Mesendoderm (in vitro differentiated cells): ENCODE measurements at regions not wholly inside any gene's neighbourhood (a gene's known extent, or its start where the extent isn't known, plus 50 kb on each side); places are given as distances from the start of the nearest gene placed in this dataset.

Source experiments
- DNase-seq: peaks from one replicate; pipeline ENCODE4 v3.0.0; 2013
- H2AK5ac ChIP-seq: 2 replicates; pipeline ENCODE4 v1.6.1; 2013; ENCODE audit warnings: low read length, inconsistent platforms
- H2BK120ac ChIP-seq: 2 replicates; pipeline ENCODE4 v1.6.1; 2013; ENCODE audit warnings: low read depth, mild to moderate bottlenecking, low read length, moderate library complexity, mixed read lengths
- H2BK15ac ChIP-seq: replicated peaks from 2 replicates; pipeline ENCODE4 v1.6.1; 2013; ENCODE audit warnings: low read depth, mild to moderate bottlenecking, moderate library complexity
- H2BK5ac ChIP-seq: 2 replicates; pipeline ENCODE4 v1.6.1; 2013; ENCODE audit warnings: low read length, inconsistent platforms
- H3K18ac ChIP-seq: 2 replicates; pipeline ENCODE4 v1.6.1; 2013; ENCODE audit warnings: mild to moderate bottlenecking, low read length, mixed read lengths
- H3K23ac ChIP-seq: one replicate; pipeline ENCODE4 v1.6.1; 2013; ENCODE audit warnings: low read length
- H3K27ac ChIP-seq: 2 replicates; pipeline ENCODE4 v1.5.1; 2013; ENCODE audit warnings: low read depth, mild to moderate bottlenecking, inconsistent platforms, low read length, moderate library complexity
- H3K27me3 ChIP-seq: 2 replicates; pipeline ENCODE4 v1.6.1; 2013; ENCODE audit warnings: low read length, control low read depth, mild to moderate bottlenecking, inconsistent platforms; ENCODE audit not compliant: insufficient read depth, poor library complexity
- H3K36me3 ChIP-seq: 2 replicates; pipeline ENCODE4 v1.6.1; 2013; ENCODE audit warnings: low read length, inconsistent platforms; ENCODE audit not compliant: control insufficient read depth, insufficient read depth
- H3K4ac ChIP-seq: one replicate; pipeline ENCODE4 v1.6.1; 2013; ENCODE audit warnings: low read depth, mild to moderate bottlenecking, low read length, moderate library complexity
- H3K4me1 ChIP-seq: 2 replicates; pipeline ENCODE4 v1.6.1; 2013; ENCODE audit warnings: low read depth, low read length, inconsistent platforms; ENCODE audit not compliant: control insufficient read depth
- H3K4me2 ChIP-seq: 2 replicates; pipeline ENCODE4 v1.6.1; 2013; ENCODE audit warnings: low read length
- H3K4me3 ChIP-seq: 2 replicates; pipeline ENCODE4 v1.5.1; 2013; ENCODE audit warnings: mild to moderate bottlenecking, low read length
- H3K56ac ChIP-seq: one replicate; pipeline ENCODE4 v1.6.1; 2013; ENCODE audit warnings: low read length
- H3K79me1 ChIP-seq: 2 replicates; pipeline ENCODE4 v1.6.1; 2013; ENCODE audit warnings: low read length, inconsistent platforms
- H3K79me2 ChIP-seq: 2 replicates; pipeline ENCODE4 v1.6.1; 2013; ENCODE audit warnings: mild to moderate bottlenecking, low read length; ENCODE audit not compliant: control insufficient read depth, insufficient read depth
- H3K9ac ChIP-seq: 2 replicates; pipeline ENCODE4 v1.6.1; 2013; ENCODE audit warnings: low read length, inconsistent platforms
- H4K5ac ChIP-seq: one replicate; pipeline ENCODE4 v1.6.1; 2013; ENCODE audit warnings: low read length
- H4K8ac ChIP-seq: one replicate; pipeline ENCODE4 v1.6.1; 2013; ENCODE audit warnings: low read depth, mild to moderate bottlenecking, control low read depth, low read length, moderate library complexity
- WGBS: extraction: QIAGEN DNeasy Blood & Tissue Kit; methylation state at CpG from one replicate; pipeline ENCODE4 v1.1.7; 2013; ENCODE audit warnings: low lambda C conversion rate, missing lambda C conversion rate; ENCODE audit not compliant: insufficient coverage; ENCODE audit errors: extremely low coverage; 5-methylcytosine and 5-hydroxymethylcytosine counted together

- Histone ChIP-seq H3K4ac (peak overlapping the region; percentile 18), H2BK120ac (no peak overlapping the region), H3K27ac (peak overlapping the region; percentile 40), H3K18ac (peak overlapping the region; percentile 76), H2BK5ac (peak overlapping the region; percentile 71), H3K79me1 (no peaks in the 10 kb centered on the region), H3K4me2 (no peak overlapping the region), H2BK15ac (no peak overlapping the region), H3K4me1 (peaks cover 12% of the 10 kb centered on the region), H4K5ac (no peak overlapping the region), H3K27me3 (no peaks in the 10 kb centered on the region), H3K9ac (no peak overlapping the region), H3K56ac (peak overlapping the region; percentile 47), H3K4me3 (no peak overlapping the region), H2AK5ac (no peak overlapping the region), H3K79me2 (no peaks in the 10 kb centered on the region), H3K23ac (no peak overlapping the region), H4K8ac (no peak overlapping the region), H3K36me3 (no peaks in the 10 kb centered on the region)
- peak; percentile 88 for DNase-seq
- no CpG with 5 or more reads among the region's 5 CpGs for WGBS
These were observed 361.3 kb downstream of the ZNF521 start for GRCh38 chr18:24990671-24991134.

- no peak overlapping the region for H3K9ac ChIP-seq
- no peak overlapping the region for H4K5ac ChIP-seq
- no peak overlapping the region for H3K23ac ChIP-seq
- no peaks in the 10 kb centered on the region for H3K79me1 ChIP-seq
- H3K18ac ChIP-seq: peak overlapping the region; percentile 4
- peak overlapping the region; percentile 57 for H2BK5ac ChIP-seq
- no peaks in the 10 kb centered on the region for H3K36me3 ChIP-seq
- no peak overlapping the region for H4K8ac ChIP-seq
- no peaks in the 10 kb centered on the region for H3K79me2 ChIP-seq
- peak overlapping the region; percentile 54 for H3K56ac ChIP-seq
- no peak overlapping the region for H2BK15ac ChIP-seq
- no CpG with 5 or more reads among the region's 14 CpGs for WGBS
- H3K4ac ChIP-seq: peak overlapping the region; percentile 18
- DNase-seq: no peak
- no peaks in the 10 kb centered on the region for H3K27me3 ChIP-seq
- no peak overlapping the region for H3K4me3 ChIP-seq
- peaks cover 9% of the 10 kb centered on the region for H3K4me1 ChIP-seq
- no peak overlapping the region for H2AK5ac ChIP-seq
- no peak overlapping the region for H3K4me2 ChIP-seq
- H3K27ac ChIP-seq: peak overlapping the region; percentile 40
- no peak overlapping the region for H2BK120ac ChIP-seq
These were observed 360.6 kb downstream of the ZNF521 start for GRCh38 chr18:24991141-24992060.

GRCh38 chr18:24992491-24992890 lies 359.5 kb downstream of the ZNF521 start:
- Histone ChIP-seq H3K4ac (peak overlapping the region; percentile 59), H2BK5ac (no peak overlapping the region), H3K4me2 (no peak overlapping the region), H4K8ac (no peak overlapping the region), H2BK15ac (no peak overlapping the region), H3K56ac (no peak overlapping the region), H3K4me3 (no peak overlapping the region), H4K5ac (no peak overlapping the region), H3K79me1 (no peaks in the 10 kb centered on the region), H2BK120ac (no peak overlapping the region), H3K4me1 (peaks cover 7% of the 10 kb centered on the region), H3K23ac (no peak overlapping the region), H2AK5ac (peak overlapping the region; percentile 87), H3K27ac (no peak overlapping the region), H3K27me3 (no peaks in the 10 kb centered on the region), H3K9ac (no peak overlapping the region), H3K79me2 (no peaks in the 10 kb centered on the region), H3K36me3 (no peaks in the 10 kb centered on the region), H3K18ac (no peak overlapping the region)
- no peak for DNase-seq
- no CpG with 5 or more reads among the region's 2 CpGs for WGBS

- Histone ChIP-seq H4K8ac (no peak overlapping the region), H4K5ac (no peak overlapping the region), H3K9ac (no peak overlapping the region), H2BK120ac (no peak overlapping the region), H3K79me1 (no peaks in the 10 kb centered on the region), H2AK5ac (no peak overlapping the region), H3K79me2 (no peaks in the 10 kb centered on the region), H3K4me3 (no peak overlapping the region), H3K23ac (no peak overlapping the region), H3K18ac (no peak overlapping the region), H3K4me2 (no peak overlapping the region), H3K27ac (no peak overlapping the region), H3K56ac (peak overlapping the region; percentile 39), H3K27me3 (no peaks in the 10 kb centered on the region), H3K4me1 (peaks cover 7% of the 10 kb centered on the region), H2BK5ac (peak overlapping the region; percentile 11), H3K36me3 (no peaks in the 10 kb centered on the region), H3K4ac (no peak overlapping the region), H2BK15ac (no peak overlapping the region)
- no peak for DNase-seq
- WGBS: no CpG with 5 or more reads among the region's 6 CpGs
These were observed 358.3 kb downstream of the ZNF521 start for GRCh38 chr18:24993628-24994027.

DNA sequence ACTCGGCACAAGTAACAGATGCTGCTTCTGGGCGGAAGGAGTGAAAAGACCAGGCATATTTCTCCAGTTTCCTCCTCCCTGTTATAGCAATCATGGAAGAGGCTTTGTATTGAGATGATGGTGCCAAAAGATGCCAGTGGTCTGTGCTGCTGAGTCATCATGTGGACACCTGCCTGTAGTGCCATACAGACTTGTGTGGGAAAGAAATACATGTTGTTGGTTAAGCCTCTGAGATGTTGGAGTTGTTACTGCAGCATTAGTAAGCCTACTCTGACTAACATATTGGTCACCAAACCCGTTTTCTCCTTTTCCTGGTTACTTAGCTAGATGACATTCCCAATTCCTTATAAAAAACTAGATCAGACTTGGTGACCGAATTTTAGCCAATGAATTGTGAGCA lies 356.9 kb downstream of the ZNF521 start:
- Histone ChIP-seq H3K56ac (no peak overlapping the region), H3K4ac (no peak overlapping the region), H3K4me2 (no peak overlapping the region), H3K9ac (no peak overlapping the region), H2BK120ac (no peak overlapping the region), H3K18ac (no peak overlapping the region), H3K79me1 (no peaks in the 10 kb centered on the region), H3K23ac (no peak overlapping the region), H2BK15ac (no peak overlapping the region), H2AK5ac (no peak overlapping the region), H3K79me2 (no peaks in the 10 kb centered on the region), H2BK5ac (no peak overlapping the region), H3K27ac (no peak overlapping the region), H3K27me3 (no peaks in the 10 kb centered on the region), H4K8ac (no peak overlapping the region), H4K5ac (no peak overlapping the region), H3K36me3 (no peaks in the 10 kb centered on the region), H3K4me1 (peaks cover 6% of the 10 kb centered on the region), H3K4me3 (no peak overlapping the region)
- WGBS: no CpG with 5 or more reads among the region's 4 CpGs
- no peak for DNase-seq
